ENCODE measurements at regions not wholly inside any gene's neighbourhood (a gene's known extent, or its start where the extent isn't known, plus 50 kb on each side); places are given as distances from the start of the nearest gene placed in this dataset.

DNA sequence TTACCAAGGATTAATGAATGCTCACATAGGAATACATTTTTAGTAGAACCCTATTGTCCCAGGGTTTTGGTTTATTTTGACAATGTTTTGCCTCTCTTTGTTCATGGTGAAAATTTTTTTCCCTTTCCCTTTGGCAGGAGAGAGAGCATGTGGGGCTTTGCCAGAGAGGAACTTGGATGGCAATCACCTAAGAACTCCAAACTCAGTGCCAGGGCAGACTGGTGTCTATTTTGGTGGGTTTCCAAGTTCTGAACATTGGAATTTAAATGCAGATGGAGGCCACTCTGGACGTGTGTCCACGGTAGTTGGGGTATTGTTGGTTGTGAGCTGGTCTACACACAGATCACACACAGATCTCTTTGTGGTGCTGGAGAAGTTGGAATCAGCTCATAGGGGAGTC is 2091.1 kb upstream of the PIK3C3 start:
- Histone ChIP-seq H3K27me3 (ENCODE audit: insufficient read depth, low read length, poor library complexity, severe bottlenecking) (no peaks in the 10 kb centered on the region), H3K4me1 (ENCODE audit: insufficient read depth, low read length) (no peaks in the 10 kb centered on the region), H3K4me3 (ENCODE audit: low read length) (no peak overlapping the region), H3K9me3 (ENCODE audit: low read length) (peaks cover 7% of the 10 kb centered on the region), H3K36me3 (ENCODE audit: insufficient read depth, low read length) (no peaks in the 10 kb centered on the region), H3K27ac (ENCODE audit: low read depth, low read length) (no peak overlapping the region)
- Mint-ChIP-seq H3K9me3 (peaks cover 7 to 24% (median 14%) of the 10 kb centered on the region in 5 donors), H3K36me3 (no peaks in the 10 kb centered on the region), H3K4me1 (no peaks in the 10 kb centered on the region), H3K27me3 (no peaks in the 10 kb centered on the region), H3K4me3 (no peak overlapping the region), H3K27ac (no peak overlapping the region)
- ChIA-PET POLR2A (no interaction called here), CTCF (no interaction called here)
- no peak for DNase-seq

- peaks cover 7% of the 10 kb centered on the region for H3K9me3 ChIP-seq (ENCODE audit: low read length)
- no peak overlapping the region for H3K4me3 ChIP-seq (ENCODE audit: low read length)
- POLR2A ChIA-PET, result no interaction called here
- H3K27me3 Mint-ChIP-seq, result no peaks in the 10 kb centered on the region
- no peaks in the 10 kb centered on the region for H3K4me1 ChIP-seq (ENCODE audit: insufficient read depth, low read length)
- H3K9me3 Mint-ChIP-seq, result peaks cover 7 to 31% (median 14%) of the 10 kb centered on the region in 5 donors
- H3K27me3 ChIP-seq (ENCODE audit: insufficient read depth, low read length, poor library complexity, severe bottlenecking), result no peaks in the 10 kb centered on the region
- H3K36me3 Mint-ChIP-seq, result no peaks in the 10 kb centered on the region
- no peak for DNase-seq
- H3K27ac ChIP-seq (ENCODE audit: low read depth, low read length), result no peak overlapping the region
- H3K27ac Mint-ChIP-seq, result no peak overlapping the region
- no peaks in the 10 kb centered on the region for H3K36me3 ChIP-seq (ENCODE audit: insufficient read depth, low read length)
- CTCF ChIA-PET, result no interaction called here
- H3K4me3 Mint-ChIP-seq, result no peak overlapping the region
- H3K4me1 Mint-ChIP-seq, result no peaks in the 10 kb centered on the region
Measured at GRCh38 chr18:39862341-39862740, 2092.7 kb upstream of the PIK3C3 start.

DNA sequence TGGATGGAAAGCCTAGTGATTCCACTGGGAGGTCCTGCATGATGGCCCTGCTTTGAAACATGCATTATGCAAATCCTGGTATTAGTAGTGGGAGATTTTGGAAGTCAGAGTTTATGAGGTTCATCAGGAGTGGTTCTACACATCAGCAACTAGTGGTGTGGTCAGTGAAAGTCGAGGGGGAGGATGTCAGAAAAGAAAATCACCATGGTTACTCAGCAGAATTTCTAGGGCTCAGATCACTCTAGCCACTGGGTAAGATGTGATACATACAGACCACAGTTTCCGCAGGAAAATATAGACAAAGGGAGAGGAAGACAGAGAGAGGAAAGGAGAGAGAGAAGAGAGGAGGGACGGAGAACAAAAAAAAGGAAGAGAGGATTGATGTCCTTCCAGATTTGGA is 2100.7 kb upstream of the PIK3C3 start:
- Mint-ChIP-seq H3K27me3 (no peaks in the 10 kb centered on the region), H3K36me3 (no peaks in the 10 kb centered on the region), H3K27ac (peak overlapping the region in 1 of 8 donors; percentile 5), H3K4me3 (no peak overlapping the region), H3K4me1 (no peaks in the 10 kb centered on the region), H3K9me3 (peaks cover 2 to 20% (median 5%) of the 10 kb centered on the region in 5 donors)
- H3K27ac ChIP-seq (ENCODE audit: low read depth, low read length), result no peak overlapping the region
- ChIA-PET POLR2A (no interaction called here), CTCF (no interaction called here)
- no peaks in the 10 kb centered on the region for H3K27me3 ChIP-seq (ENCODE audit: insufficient read depth, low read length, poor library complexity, severe bottlenecking)
- peaks cover 4% of the 10 kb centered on the region for H3K9me3 ChIP-seq (ENCODE audit: low read length)
- no peak overlapping the region for H3K4me3 ChIP-seq (ENCODE audit: low read length)
- DNase-seq, result no peak
- no peaks in the 10 kb centered on the region for H3K36me3 ChIP-seq (ENCODE audit: insufficient read depth, low read length)
- no peaks in the 10 kb centered on the region for H3K4me1 ChIP-seq (ENCODE audit: insufficient read depth, low read length)

GRCh38 chr18:39846265-39846664 is 2108.8 kb upstream of the PIK3C3 start:
- H3K9me3 Mint-ChIP-seq, result peaks cover 3 to 12% (median 6%) of the 10 kb centered on the region in 5 donors
- H3K4me1 Mint-ChIP-seq, result no peaks in the 10 kb centered on the region
- POLR2A ChIA-PET, result no interaction called here

GRCh38 chr18:39845631-39846030 is 2109.4 kb upstream of the PIK3C3 start:
- Histone ChIP-seq H3K4me3 (ENCODE audit: low read length) (no peak overlapping the region), H3K4me1 (ENCODE audit: insufficient read depth, low read length) (no peaks in the 10 kb centered on the region), H3K36me3 (ENCODE audit: insufficient read depth, low read length) (no peaks in the 10 kb centered on the region), H3K27ac (ENCODE audit: low read depth, low read length) (no peak overlapping the region), H3K9me3 (ENCODE audit: low read length) (no peaks in the 10 kb centered on the region), H3K27me3 (ENCODE audit: insufficient read depth, low read length, poor library complexity, severe bottlenecking) (no peaks in the 10 kb centered on the region)
- H3K27me3 Mint-ChIP-seq, result no peaks in the 10 kb centered on the region
- ChIA-PET CTCF (no interaction called here), POLR2A (no interaction called here)
- H3K36me3 Mint-ChIP-seq, result no peaks in the 10 kb centered on the region
- peaks cover 3 to 12% (median 6%) of the 10 kb centered on the region in 5 donors for H3K9me3 Mint-ChIP-seq
- DNase-seq, result no peak
- H3K4me3 Mint-ChIP-seq, result no peak overlapping the region
- no peak overlapping the region for H3K27ac Mint-ChIP-seq
- H3K4me1 Mint-ChIP-seq, result no peaks in the 10 kb centered on the region

More at GRCh38 chr18:39846265-39846664, 2108.8 kb upstream of the PIK3C3 start:
- Histone ChIP-seq H3K4me3 (ENCODE audit: low read length) (no peak overlapping the region), H3K36me3 (ENCODE audit: insufficient read depth, low read length) (no peaks in the 10 kb centered on the region), H3K9me3 (ENCODE audit: low read length) (no peaks in the 10 kb centered on the region), H3K27ac (ENCODE audit: low read depth, low read length) (no peak overlapping the region), H3K4me1 (ENCODE audit: insufficient read depth, low read length) (no peaks in the 10 kb centered on the region), H3K27me3 (ENCODE audit: insufficient read depth, low read length, poor library complexity, severe bottlenecking) (no peaks in the 10 kb centered on the region)
- H3K27ac Mint-ChIP-seq, result no peak overlapping the region
- CTCF ChIA-PET, result no interaction called here
- no peaks in the 10 kb centered on the region for H3K27me3 Mint-ChIP-seq
- no peaks in the 10 kb centered on the region for H3K36me3 Mint-ChIP-seq
- no peak for DNase-seq
- H3K4me3 Mint-ChIP-seq, result no peak overlapping the region

DNA sequence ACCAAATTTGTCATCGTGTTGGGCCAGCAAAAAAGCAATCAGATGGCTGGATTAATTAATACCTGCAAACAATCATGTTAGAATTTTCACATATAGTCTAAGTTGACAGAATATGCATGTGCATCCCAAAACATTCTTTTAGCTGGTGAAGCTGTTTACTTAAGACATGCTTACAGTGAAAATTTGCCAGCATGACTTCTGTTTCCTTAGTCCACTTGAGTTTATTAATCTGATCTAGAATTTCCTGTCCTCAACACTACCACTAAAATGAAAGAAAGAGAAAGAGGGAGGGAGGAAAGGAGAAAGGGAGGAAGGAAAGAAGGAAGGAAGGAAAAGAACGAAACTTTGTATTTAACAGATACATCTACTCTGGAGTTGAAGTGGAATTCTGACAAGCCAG is 2109.9 kb upstream of the PIK3C3 start:
- no peak overlapping the region for H3K4me3 ChIP-seq (ENCODE audit: low read length)
- H3K9me3 Mint-ChIP-seq, result peaks cover 1 to 12% (median 6%) of the 10 kb centered on the region in 5 donors
- no peaks in the 10 kb centered on the region for H3K9me3 ChIP-seq (ENCODE audit: low read length)
- ChIA-PET CTCF (no interaction called here), POLR2A (no interaction called here)
- H3K4me1 Mint-ChIP-seq, result no peaks in the 10 kb centered on the region
- no peaks in the 10 kb centered on the region for H3K27me3 ChIP-seq (ENCODE audit: insufficient read depth, low read length, poor library complexity, severe bottlenecking)
- no peaks in the 10 kb centered on the region for H3K36me3 Mint-ChIP-seq
- H3K27me3 Mint-ChIP-seq, result no peaks in the 10 kb centered on the region
- no peaks in the 10 kb centered on the region for H3K4me1 ChIP-seq (ENCODE audit: insufficient read depth, low read length)
- no peaks in the 10 kb centered on the region for H3K36me3 ChIP-seq (ENCODE audit: insufficient read depth, low read length)
- H3K27ac Mint-ChIP-seq, result no peak overlapping the region
- no peak for DNase-seq
- H3K27ac ChIP-seq (ENCODE audit: low read depth, low read length), result no peak overlapping the region
- H3K4me3 Mint-ChIP-seq, result no peak overlapping the region

GRCh38 chr18:39843546-39843945 is 2111.5 kb upstream of the PIK3C3 start:
- no peaks in the 10 kb centered on the region for H3K36me3 Mint-ChIP-seq
- no peaks in the 10 kb centered on the region for H3K27me3 ChIP-seq (ENCODE audit: insufficient read depth, low read length, poor library complexity, severe bottlenecking)
- no peaks in the 10 kb centered on the region for H3K9me3 ChIP-seq (ENCODE audit: low read length)
- H3K4me3 ChIP-seq (ENCODE audit: low read length), result no peak overlapping the region
- H3K4me1 ChIP-seq (ENCODE audit: insufficient read depth, low read length), result no peaks in the 10 kb centered on the region
- H3K27ac Mint-ChIP-seq, result no peak overlapping the region
- peaks cover 1 to 14% (median 10%) of the 10 kb centered on the region in 5 donors for H3K9me3 Mint-ChIP-seq
- no peaks in the 10 kb centered on the region for H3K4me1 Mint-ChIP-seq
- no peaks in the 10 kb centered on the region for H3K36me3 ChIP-seq (ENCODE audit: insufficient read depth, low read length)
- H3K27ac ChIP-seq (ENCODE audit: low read depth, low read length), result no peak overlapping the region
- H3K27me3 Mint-ChIP-seq, result no peaks in the 10 kb centered on the region
- no peak overlapping the region for H3K4me3 Mint-ChIP-seq
- CTCF ChIA-PET, result no interaction called here
- POLR2A ChIA-PET, result no interaction called here
- no peak for DNase-seq

DNA sequence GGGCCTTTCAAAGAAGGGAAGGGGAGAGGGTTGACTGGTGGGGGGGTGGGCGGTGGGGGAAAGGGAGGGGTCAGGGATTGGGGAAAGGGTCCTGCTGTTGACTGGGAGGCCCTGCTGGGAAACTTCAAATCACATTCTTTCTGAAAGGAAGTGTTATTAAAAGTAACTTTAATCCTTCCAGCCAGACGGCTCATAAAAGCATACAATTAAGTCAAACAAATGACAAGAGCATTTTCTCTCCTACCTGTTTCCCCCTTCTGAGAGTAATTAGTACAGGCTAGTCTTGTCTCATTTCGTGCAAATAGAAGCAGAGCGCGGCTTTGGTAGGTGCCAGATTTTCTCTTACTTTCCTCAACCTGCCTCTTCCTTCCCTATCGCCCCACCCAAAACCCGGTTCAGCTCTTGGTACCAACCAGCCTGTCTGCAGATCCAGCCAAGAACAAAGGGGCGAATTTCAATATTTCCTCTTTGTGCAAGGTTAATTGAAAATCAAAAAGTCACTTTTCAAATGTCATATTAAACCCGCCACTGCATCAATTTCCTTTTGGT is 2112.6 kb upstream of the PIK3C3 start:
- Mint-ChIP-seq H3K36me3 (no peaks in the 10 kb centered on the region), H3K4me3 (no peak overlapping the region), H3K4me1 (no peaks in the 10 kb centered on the region), H3K27me3 (no peaks in the 10 kb centered on the region), H3K27ac (no peak overlapping the region), H3K9me3 (peaks cover 1 to 16% (median 13%) of the 10 kb centered on the region in 5 donors)
- ChIA-PET CTCF (no interaction called here), POLR2A (no interaction called here)
- no peak overlapping the region for H3K27ac ChIP-seq (ENCODE audit: low read depth, low read length)
- no peaks in the 10 kb centered on the region for H3K9me3 ChIP-seq (ENCODE audit: low read length)
- no peaks in the 10 kb centered on the region for H3K4me1 ChIP-seq (ENCODE audit: insufficient read depth, low read length)
- no peaks in the 10 kb centered on the region for H3K36me3 ChIP-seq (ENCODE audit: insufficient read depth, low read length)
- H3K4me3 ChIP-seq (ENCODE audit: low read length), result no peak overlapping the region
- no peaks in the 10 kb centered on the region for H3K27me3 ChIP-seq (ENCODE audit: insufficient read depth, low read length, poor library complexity, severe bottlenecking)
- no peak for DNase-seq

All from CD8-positive, alpha-beta memory T cell (primary cell).